Erythroblast (primary cell): ENCODE measurements at regions not wholly inside any gene's neighbourhood (a gene's known extent, or its start where the extent isn't known, plus 50 kb on each side); places are given as distances from the start of the nearest gene placed in this dataset.

Experiments used
- GATA1 ChIP-seq: IDR thresholded peaks from 2 replicates; pipeline ENCODE4 v1.6.1; 2011; ENCODE audit warnings: low read depth, mild to moderate bottlenecking, control low read depth, low read length, moderate library complexity
- POLR2A ChIP-seq: IDR thresholded peaks from 2 replicates; pipeline ENCODE4 v1.6.1; 2011; ENCODE audit warnings: mild to moderate bottlenecking, low read length

DNA sequence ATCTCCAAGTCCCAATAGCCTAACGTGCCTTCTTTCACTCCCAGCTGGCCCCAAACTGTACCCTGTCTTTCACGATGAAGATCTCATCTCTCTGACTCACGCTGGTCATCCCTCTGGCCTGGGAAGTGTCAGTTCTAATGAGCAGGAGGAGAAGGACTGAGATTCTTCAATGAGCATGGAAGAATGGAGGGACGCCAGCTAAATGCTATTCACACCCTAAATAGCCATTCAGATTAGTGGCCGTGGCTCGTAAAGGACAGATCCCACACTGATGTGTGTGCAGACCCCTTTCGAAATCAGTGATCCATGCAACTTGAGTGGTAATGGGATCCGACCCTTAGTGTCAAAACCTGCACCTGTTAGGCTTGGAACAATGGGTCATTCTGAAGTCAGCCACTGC, 75.9 kb upstream of the SMYD2 start:
- TF ChIP-seq POLR2A, result no peak
- no peak for TF ChIP-seq GATA1
